ENCODE measurements at regions not wholly inside any gene's neighbourhood (a gene's known extent, or its start where the extent isn't known, plus 50 kb on each side); places are given as distances from the start of the nearest gene placed in this dataset.

GRCh38 chr5:142507531-142508372 is 178.1 kb downstream of the FGF1 start:
- no peak for DNase-seq

- no peak for DNase-seq
Measured at GRCh38 chr5:142506756-142507155, 179.1 kb downstream of the FGF1 start.

- DNase-seq = no peak
Measured at GRCh38 chr5:142506046-142506445, 179.8 kb downstream of the FGF1 start.

- DNase-seq = no peak
Measured at GRCh38 chr5:142501890-142502289, 177.1 kb upstream of the SPRY4 start.

GRCh38 chr5:142500227-142500905 is 175.5 kb upstream of the SPRY4 start:
- no peak for DNase-seq

- DNase-seq = peak; percentile 76
Measured at GRCh38 chr5:142499591-142500226, 174.9 kb upstream of the SPRY4 start.

GRCh38 chr5:142498298-142498697 is 173.5 kb upstream of the SPRY4 start:
- DNase-seq = no peak

- no peak for DNase-seq
Measured at GRCh38 chr5:142495531-142495930, 170.7 kb upstream of the SPRY4 start.

- no peak for DNase-seq
Measured at GRCh38 chr5:142493875-142494518, 169.2 kb upstream of the SPRY4 start.

- DNase-seq = no peak
Measured at GRCh38 chr5:142492781-142493281, 168.0 kb upstream of the SPRY4 start.

GRCh38 chr5:142491679-142492078 is 166.9 kb upstream of the SPRY4 start:
- DNase-seq = no peak

GRCh38 chr5:142491270-142491669 is 166.4 kb upstream of the SPRY4 start:
- no peak for DNase-seq

GRCh38 chr5:142486581-142486980 is 161.8 kb upstream of the SPRY4 start:
- DNase-seq = no peak

GRCh38 chr5:142486020-142486419 is 161.2 kb upstream of the SPRY4 start:
- no peak for DNase-seq

GRCh38 chr5:142484821-142485387 is 160.1 kb upstream of the SPRY4 start:
- no peak for DNase-seq

- DNase-seq = no peak
Measured at GRCh38 chr5:142482207-142482606, 157.4 kb upstream of the SPRY4 start.

- DNase-seq = no peak
Measured at GRCh38 chr5:142481410-142481809, 156.6 kb upstream of the SPRY4 start.

GRCh38 chr5:142479854-142480519 is 155.2 kb upstream of the SPRY4 start:
- DNase-seq = no peak

GRCh38 chr5:142479150-142479549 is 154.3 kb upstream of the SPRY4 start:
- no peak for DNase-seq

- DNase-seq = no peak
Measured at GRCh38 chr5:142478113-142478512, 153.3 kb upstream of the SPRY4 start.

- DNase-seq = no peak
Measured at GRCh38 chr5:142475102-142475513, 150.3 kb upstream of the SPRY4 start.

- no peak for DNase-seq
Measured at GRCh38 chr5:142474431-142475094, 149.7 kb upstream of the SPRY4 start.
